Limb (tissue), 2 donors: ENCODE measurements at regions not wholly inside any gene's neighbourhood (a gene's known extent, or its start where the extent isn't known, plus 50 kb on each side); places are given as distances from the start of the nearest gene placed in this dataset.
"Not testable (repeated sequence)": the region's sequence is repeated elsewhere in the genome, so short reads cannot be mapped to it uniquely, and the experiment has no call there.

Source experiments
- DNase-seq, 2 donors: peaks; one replicate each; pipeline ENCODE4 v3.0.0-alpha.2; 2016; ENCODE audit errors: extremely low spot score in 2 of 2

DNA sequence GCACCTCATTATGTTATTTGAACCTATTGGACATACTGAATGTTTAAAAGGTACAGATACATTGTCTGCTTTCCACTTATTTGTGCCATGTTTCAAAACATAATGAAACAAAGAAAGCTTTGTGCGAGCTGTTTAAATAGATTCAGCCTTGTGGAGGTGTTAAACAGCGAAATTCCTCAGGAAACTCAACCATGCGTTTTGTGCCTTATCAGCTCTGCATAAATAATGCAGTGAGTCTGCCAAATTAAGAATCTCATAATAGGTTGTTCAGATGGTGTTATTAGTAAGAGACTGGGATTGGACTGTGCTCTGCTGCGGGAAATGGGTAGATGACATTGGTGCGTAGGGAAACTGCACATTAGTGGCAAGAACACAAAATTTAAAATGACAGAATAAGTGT, 163.7 kb upstream of the CLEC14A start:
- DNase-seq = no peak

DNA sequence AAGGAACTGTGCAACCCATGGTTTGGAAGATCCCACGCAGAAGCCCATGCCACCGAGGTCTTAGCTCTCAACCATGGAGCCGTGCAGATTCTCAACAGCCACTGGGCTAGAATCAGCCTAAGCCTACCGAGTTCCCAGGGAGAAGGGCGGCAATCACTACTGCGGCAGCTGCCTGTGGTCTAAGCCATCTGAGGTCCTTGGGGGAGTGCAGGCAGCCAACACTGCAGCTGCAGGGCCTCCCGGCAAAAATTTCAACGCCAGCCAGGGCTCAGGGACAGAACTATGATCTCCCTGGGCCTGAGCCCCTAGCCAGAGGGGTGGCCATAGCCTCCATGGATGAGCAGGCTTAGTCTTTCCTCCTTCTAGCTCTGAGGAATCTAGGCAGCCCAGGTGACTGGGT, 156.8 kb upstream of the CLEC14A start:
- DNase-seq = no peak

DNA sequence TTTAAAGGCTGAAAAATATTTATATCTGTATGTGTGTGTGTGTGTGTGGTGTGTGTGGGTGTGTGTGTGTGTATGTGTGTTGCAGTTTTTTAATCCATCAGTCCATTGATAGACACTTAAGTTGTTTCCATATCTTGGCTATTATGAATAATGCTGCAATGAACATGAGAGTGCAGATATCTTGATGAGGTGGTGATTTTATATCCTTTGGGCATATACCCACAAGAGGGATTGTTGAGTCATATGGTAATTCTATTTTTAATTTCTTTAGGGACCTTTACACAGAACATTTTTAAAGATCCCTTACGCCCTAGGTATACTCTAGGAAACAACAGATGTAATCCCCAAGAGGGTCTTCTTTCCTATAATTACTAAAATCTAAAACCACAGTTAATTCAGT, 154.5 kb upstream of the CLEC14A start:
- DNase-seq = no peak

DNA sequence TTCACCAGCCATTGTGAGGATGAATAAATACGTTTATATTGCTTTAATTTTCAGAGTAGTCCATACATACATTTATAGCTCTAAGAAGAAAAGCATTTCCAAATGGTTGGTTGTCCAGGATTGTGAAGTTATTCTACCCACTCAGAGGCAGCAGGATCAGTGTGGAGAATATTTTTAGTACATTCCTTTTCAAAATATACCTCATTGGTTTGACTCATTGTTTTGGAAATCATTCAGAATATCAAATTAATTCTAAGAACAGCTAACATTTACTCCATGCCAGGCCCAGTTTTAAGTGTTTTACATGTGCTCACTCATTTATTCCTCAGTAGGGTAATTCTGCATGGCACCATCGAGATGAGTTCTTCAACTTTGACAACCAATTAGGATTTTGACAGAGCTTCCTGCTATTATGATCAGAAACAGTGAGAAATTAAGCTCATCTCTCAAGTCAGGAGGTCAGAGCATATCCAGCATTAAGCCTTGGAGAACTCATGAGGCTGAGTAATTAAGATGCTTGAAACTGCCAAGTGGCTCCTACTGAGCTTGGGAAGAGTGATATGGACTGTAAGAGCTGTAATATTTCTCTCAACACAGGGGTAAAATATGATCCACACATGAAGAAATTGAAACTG, 153.3 kb upstream of the CLEC14A start:
- no peak for DNase-seq

DNA sequence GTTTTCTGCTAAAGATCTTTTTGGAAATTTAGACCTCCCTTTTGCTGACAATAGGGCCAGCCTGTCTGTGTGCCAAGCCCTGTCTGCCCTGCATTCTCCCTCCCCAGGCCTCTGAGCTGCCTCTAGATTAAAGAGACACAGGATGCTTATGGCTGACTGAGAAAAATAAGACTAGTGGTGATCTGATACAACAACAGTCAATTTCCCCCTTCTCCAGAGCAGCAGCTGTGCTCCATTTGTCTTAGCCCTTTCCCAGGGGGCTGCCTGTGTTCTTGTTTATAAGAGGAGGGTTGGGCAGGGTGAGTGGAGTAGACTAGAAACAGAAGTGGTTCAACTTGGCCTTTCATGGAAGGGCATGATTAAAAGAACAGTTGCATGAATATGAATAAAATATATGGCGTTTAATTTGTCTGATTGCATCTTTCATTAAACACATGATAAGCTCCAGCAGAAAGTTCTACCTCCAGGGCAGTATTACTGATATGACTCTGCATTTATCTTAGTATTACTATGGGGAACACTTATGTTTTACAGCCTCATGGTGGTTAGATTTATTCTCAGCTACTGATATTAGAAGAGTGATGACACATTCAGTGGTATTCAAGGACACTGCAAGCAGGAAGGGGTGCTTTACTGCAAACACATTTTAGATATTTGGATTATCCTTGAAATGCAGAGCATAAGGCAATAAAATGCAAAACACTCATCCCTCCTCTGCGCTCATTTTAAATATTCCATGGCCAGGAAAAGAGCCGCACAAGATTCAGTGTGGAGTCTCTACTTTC, 150.2 kb upstream of the CLEC14A start:
- DNase-seq = peak; percentile 63 to 72

DNA sequence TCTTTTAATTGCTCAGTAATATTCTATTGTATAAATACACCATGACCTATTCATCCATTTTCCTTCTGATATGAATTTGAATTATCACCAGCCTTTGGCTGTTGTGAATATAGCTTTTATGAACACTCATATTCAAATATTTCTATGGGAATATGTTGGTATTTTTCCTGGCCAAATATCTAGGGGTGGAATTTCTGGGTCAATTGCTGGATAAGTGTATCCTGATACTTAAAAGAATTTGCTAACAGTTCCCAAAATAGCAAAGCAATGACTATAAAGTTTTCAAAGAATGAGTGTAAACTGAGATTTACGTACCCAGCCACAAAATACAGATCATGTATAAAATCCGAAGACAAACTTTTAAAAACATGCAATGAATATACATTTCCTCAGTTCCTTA, 148.7 kb upstream of the CLEC14A start:
- no peak for DNase-seq

DNA sequence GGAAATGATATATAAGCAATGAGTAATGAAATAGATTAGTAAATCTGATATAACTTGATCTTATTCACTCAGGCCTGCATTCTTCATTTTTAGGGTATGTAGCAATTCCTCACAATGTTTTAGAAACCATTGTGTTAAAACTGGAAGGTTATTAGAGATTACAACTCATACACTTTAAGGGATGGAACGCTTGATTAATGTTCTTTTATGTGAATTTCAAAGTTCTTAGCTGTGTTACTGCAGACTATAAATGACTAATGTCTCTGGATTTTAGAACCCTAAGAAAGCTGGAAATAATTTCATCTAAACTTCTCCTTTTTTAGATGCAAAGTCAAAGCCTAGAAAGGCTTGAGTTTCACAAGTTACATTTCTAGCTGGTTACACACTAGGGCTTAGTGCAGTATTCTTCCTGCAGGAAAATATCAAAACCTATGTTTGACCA, 148.2 kb upstream of the CLEC14A start:
- no peak for DNase-seq

DNA sequence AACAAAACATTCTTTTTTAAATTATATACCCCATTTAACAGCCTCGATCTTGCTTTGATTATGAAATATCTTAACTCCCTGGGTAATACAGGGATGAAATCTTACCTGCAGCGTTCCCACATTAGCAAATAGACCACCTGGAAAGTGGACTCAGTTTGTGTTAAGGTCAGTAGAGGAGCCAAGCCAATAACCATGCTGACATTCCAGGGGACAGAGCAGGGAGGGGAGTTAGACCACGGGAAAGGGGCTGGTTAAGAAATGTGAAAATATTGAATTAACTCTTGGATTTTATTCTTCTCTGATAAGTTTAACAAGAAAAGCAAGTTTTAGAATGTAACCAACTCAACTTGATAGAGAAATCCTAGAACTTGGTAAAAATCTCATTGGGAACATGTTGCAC, 144.9 kb upstream of the CLEC14A start:
- DNase-seq = no peak

DNA sequence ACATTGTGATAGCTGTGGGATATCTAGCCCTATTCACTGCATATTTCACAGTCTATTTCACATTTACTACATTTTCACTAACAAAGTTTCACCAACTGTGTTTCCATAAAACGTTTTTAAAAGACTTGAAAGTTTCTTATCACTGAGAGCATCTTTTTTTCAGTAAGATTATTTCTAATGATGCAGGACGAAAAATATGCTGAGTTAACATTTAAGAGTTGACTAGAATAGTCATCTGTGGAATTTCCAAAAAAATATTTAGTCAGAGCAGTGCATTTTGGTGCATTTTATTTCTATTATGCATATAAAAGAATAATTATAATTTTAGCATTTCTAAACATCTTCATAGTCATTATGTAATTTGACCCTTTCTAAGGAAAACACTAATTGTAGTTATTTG, 143.8 kb upstream of the CLEC14A start:
- DNase-seq = no peak

DNA sequence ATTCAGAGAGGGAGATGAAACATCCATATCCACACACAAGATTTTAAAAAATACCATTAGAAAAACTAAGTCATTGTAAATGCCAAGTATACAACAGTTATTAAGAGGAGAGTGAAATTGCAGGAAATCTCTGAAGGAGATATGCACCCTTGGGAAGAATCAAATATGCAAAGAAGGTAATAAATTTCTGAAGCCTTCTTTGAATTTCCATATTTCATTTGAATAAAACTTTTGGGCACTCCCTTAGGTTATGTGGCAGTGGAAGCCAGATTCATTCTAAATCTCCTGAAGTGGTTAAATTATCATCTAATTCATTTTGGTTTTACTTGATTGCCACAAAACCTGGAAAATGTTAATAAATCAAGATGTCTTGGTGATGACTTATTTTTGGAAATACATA, 138.9 kb upstream of the CLEC14A start:
- DNase-seq = no peak

DNA sequence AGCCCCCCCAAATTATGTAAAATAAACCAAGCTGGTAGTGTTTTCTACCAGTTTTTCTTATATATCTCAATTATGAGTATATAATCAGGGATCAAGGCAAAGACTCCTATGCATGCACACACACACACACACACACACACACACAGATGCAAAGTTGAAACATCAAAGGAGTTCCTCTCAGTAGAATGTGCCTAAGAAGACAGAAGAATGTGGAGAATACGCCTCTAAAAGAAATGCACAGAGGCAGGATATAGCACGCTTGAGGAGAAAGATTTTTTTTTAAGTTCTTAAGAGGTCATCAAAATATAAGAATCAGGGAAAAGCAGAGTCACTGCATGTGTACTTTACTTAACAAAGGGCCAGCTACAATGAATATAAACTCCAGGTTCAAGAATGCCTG, 138.2 kb upstream of the CLEC14A start:
- DNase-seq = no peak

DNA sequence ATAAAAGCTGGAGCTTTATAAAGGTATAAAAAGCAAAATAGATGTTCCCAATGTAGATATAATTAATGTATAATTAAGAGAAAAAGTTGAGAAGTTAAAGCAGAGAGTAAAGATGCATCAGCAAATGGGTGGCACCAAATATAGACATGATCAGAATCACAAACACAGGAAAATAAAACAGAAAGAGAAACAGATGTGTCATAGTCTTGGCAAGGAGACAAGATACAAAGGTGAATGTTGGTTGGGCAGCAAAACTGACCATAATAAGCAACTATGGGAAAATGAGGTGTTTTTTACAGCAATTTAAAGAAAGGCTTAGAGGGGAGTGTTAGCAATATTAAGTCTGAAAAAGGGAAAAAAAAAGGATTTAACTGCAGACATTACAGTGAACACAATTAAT, 135.4 kb upstream of the CLEC14A start:
- DNase-seq = no peak

DNA sequence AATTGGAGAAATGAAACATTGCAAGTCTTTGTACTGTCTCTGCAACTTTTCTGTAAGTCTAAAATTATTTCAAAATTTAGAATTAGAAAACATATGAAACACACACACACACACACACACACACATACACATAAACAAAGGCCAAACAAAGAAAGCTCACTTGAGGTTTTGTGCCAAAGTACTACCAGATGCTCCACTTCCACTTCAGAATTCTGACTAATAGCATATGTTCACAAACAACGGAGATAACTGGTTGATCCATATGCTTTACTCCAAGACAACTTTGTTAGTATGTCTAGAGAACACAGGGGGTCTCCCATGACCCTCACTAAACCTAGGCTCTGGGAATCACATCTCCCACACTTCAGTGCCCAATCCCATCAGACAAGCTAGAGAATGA, 133.8 kb upstream of the CLEC14A start:
- DNase-seq = peak in 1 of 2 donors; percentile 49

DNA sequence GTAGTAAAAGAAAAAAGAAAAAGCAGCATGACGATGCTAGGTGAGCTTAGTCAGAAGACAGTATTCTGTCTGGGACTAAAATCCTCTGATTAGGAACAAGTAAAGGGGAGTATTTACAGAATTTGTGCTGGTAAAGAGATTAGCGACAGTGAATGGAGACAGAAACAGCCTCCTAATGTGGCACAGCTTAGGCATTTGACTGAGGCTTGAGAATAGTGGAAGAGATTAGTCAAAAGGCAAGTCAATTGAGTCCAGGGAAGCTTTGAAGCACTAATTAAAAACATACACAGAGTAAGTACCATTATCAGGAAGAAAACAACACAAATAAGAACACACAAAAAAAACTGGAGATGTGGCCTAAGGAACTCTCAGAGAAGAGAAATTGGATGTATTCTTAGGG, 131.9 kb upstream of the CLEC14A start:
- DNase-seq = no peak

DNA sequence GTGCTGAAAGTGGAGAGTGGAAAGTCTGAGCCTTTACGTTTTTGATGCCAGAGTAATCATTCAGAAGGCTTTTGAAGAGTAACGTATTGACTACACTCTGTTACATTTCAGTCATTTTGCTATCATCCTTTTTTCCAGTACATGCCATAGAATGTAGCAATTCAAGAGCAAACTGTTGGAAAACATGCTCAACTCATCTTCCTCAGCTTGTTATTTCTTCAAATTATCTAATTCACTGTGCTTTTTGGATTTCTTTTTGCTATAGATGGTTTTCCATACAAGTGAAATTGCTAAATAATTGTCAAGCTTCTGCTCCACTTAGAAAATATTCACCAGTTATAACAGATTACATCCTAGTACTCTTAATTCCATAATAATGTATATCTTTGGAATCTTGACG, 129.9 kb upstream of the CLEC14A start:
- DNase-seq = no peak

DNA sequence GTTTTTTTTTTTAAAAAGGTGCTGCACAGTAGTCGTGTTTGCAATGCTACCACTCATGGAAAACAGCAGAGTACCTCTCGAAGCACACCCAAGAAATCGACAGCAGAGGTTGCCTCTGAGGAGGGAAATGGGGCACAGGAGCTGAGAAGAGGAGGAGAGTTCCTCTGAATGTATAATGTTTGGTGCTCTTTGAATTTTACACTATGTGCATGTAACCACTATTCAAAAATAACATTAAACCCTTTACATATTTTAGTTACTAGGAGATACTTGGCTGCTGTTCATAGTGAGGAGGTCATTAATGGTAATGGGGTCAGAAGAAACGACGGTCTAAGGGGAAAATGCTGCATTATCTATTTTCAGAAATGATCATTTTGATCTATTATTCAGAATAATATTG, 129.4 kb upstream of the CLEC14A start:
- DNase-seq = no peak

DNA sequence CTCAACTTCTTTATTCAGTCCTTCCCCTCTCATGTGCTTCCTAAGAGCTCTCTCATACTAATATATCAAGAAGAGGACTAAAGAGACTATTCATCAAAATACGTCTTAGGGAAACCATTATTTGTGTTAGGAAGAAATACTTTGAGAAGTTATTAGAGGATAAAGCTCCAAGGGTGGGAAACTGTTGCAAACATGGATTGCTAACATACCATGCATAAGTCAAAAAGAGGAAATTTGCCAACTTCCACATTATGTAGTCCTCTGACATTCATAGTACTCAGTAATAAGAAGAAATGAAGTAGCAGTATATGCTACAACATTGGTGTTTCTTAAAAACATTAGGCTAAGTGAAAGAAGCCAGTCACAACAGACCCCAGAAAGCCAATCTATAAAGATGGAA, 128.8 kb upstream of the CLEC14A start:
- DNase-seq = no peak

DNA sequence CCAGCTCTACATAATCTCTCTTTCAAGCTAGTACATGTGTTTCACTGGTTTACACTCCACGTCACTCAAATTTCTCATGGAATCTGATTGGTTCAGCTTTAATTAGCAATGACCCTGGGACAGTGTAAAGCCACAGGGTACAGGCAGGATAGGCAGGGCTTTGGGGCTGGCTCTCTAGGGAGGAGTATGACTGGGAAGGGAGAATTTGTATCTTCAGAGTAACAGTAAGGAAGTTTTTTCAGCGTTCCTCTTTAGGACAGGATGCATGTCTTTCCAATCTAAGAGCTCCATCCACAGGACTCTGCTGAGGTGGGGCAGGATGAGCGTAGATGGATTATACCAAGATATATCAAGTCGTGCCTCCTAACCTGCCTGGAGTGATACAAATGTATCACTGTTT, 112.0 kb upstream of the CLEC14A start:
- DNase-seq = no peak

DNA sequence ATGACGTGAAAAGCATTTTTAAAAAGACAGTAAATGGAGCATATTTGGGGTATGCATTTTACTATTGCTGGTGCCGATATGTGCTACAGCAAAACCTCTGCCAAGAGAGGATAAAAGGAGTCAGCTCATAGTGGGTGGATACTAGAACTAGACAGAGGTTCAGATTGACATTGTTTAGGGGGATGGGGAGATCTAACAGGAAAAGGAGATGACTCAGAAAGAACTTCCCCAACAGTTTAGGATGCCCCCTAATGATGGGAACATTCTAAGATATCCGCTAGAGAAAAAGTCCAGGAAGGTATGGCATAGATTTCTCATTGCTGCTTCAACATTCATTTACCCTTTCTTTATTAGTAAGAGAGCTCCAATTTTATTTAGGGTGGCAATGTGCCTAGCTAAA, 110.5 kb upstream of the CLEC14A start:
- DNase-seq = no peak

DNA sequence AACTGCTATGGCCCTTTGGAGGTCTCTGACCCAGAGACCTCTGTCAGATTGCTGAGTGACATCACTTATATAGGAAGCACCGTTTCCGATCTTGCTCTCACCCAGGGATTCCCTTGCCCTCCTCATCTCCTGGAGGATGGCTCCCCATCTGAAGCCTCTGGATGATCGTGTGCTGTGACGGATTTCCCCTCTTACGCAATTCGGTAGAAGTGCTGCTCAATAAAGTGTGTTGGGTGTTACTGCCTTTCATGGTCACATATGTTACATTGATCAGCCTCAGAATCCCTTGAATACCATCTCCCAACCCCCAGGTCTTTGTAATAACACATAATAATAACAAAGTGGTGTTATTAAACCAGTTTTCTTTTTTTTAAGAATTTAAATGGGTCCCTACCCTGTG, 107.3 kb upstream of the CLEC14A start:
- no peak for DNase-seq

DNA sequence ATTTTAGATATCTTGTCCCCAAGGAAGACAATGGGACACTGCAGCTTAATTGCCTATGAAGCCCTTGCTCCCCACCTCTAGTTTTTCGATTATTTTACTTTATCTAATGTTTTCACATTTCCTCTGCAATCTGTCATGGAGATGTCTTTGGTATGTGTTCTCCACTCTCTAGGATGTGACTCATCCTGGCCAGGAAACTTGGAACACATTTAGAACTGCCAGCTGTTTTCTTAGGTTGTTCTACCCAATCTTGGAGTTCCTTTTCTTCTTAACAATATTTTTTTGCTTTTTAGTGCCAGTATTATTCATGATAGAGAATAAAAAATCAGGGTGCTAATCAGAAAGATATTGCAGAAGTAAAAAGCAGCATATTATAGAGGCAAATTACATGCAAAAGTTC, 101.7 kb upstream of the CLEC14A start:
- no peak for DNase-seq

DNA sequence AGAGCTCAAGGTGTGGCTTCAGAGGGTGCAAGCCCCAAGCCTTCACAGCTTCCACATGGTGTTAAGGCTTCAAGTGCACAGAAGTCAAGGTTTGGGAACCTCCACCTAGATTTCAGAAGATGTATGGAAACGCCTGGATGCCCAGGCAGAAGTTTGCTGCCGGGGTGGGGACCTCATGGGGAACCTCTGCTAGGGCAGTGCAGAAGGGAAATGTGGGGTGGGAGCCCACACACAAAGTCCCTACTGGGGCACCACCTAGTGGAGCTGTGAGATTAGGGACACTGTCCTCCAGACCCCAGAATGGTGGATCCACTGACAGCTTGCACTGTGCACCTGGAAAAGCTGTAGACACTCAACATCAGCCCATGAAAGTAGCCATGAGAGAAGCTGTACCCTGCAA, 99.6 kb upstream of the CLEC14A start:
- not testable (repeated sequence) for DNase-seq

DNA sequence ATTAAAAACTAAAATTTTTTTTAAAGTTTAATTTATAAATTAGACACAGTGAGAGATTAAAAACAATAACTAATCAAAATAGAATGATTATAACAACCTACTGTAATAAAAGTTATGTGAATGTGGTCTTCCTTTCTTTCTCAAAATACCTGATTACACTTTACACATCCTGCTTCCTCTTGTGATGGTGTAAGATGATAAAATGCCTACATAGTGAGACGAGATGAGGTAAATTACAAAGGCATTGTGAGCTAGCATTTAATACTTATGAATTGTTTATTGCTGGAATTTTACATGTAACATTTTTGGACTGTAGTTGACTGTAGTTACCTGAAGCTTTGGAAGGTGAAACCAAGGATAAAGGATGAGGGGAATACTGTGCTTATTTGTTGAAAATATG, 94.2 kb upstream of the CLEC14A start:
- DNase-seq = no peak
